ENCODE measurements at regions not wholly inside any gene's neighbourhood (a gene's known extent, or its start where the extent isn't known, plus 50 kb on each side); places are given as distances from the start of the nearest gene placed in this dataset.

DNA sequence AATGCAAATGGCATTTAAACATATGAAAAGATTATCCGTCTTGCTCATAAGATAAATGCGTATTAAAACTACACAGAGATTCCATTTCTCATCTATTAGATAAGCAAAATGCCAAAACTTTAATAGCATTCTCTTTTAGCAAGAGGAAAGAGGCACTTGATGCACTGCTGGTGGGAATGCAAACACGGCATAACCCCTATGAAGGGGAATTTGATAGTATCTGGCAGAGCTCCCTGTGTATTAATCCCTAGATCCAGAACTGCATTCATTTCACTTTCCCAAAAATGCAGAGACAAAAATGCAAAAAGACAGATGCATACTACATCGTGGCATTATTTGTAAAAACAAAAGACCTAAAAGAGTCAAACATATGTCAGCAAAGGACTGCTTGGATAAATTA is 193.6 kb upstream of the STARD13 start:
- DNase-seq (ENCODE audit: low spot score) (no peak), ATAC-seq (ENCODE audit: low FRiP score) (no peak)
- TF ChIP-seq, protein P1, sequence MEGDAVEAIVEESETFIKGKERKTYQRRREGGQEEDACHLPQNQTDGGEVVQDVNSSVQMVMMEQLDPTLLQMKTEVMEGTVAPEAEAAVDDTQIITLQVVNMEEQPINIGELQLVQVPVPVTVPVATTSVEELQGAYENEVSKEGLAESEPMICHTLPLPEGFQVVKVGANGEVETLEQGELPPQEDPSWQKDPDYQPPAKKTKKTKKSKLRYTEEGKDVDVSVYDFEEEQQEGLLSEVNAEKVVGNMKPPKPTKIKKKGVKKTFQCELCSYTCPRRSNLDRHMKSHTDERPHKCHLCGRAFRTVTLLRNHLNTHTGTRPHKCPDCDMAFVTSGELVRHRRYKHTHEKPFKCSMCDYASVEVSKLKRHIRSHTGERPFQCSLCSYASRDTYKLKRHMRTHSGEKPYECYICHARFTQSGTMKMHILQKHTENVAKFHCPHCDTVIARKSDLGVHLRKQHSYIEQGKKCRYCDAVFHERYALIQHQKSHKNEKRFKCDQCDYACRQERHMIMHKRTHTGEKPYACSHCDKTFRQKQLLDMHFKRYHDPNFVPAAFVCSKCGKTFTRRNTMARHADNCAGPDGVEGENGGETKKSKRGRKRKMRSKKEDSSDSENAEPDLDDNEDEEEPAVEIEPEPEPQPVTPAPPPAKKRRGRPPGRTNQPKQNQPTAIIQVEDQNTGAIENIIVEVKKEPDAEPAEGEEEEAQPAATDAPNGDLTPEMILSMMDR (IDR thresholded peaks at IDR 0.05) = no peak

DNA sequence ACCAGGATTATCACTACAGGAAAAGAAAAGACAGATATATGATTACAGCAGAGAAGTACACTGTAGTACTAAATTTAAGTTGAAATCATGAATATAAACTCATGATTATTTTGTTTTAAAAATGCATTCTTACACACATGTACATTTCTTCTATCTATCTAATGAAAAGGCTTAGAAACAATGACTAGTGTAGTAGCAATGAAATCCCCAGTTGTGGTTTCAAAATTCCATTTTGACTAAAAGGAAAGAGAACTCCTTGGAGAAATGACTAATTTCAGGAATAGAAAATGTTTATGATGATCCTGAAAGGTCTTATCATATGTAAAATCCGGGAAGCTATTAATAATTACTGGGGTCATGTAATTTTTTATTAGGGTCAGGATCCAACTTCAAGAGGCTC is 195.0 kb upstream of the STARD13 start:
- TF ChIP-seq, protein P1 (IDR thresholded peaks at IDR 0.05) = no peak
- ATAC-seq (ENCODE audit: low FRiP score) (no peak), DNase-seq (ENCODE audit: low spot score) (no peak)

DNA sequence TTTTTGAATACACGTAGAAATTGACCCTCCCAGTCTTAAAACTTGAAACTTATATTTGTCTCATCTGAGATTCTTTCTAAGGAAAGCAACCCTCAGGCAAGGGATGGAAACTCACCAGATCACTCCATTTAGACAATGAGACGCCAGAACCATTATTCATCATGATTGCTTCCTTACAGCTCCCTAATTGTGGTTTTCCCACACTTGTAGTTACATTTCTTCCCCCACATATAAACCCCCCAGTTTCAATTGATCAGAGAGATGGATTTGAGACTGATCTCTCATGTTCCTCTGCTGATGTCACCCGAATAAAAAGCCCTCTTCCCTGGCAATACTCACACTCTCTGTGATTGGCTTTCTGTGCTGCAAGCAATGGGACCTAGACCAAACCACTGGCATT is 197.9 kb upstream of the STARD13 start:
- ATAC-seq (ENCODE audit: low FRiP score) (no peak), DNase-seq (ENCODE audit: low spot score) (no peak)
- TF ChIP-seq, protein P1 (IDR thresholded peaks at IDR 0.05) = no peak

DNA sequence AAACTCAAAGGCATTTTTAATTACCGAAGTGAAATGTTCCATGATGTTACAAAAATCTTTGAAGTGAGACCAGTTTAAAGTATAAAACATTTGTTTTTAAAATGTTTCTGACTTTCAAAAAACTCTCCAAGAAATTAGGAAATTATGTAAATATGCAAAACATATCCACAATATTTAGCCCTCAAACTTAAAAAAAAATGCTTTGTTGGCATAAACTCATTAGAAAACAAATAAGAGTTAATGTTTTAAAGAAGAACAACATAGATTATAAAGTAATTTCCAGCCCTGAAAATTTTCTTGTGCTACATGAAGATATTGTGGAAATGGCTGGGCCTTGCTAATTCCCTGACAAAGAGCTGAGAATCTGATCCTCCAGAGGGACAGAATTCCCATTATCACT is 199.7 kb upstream of the STARD13 start:
- DNase-seq (ENCODE audit: low spot score) (no peak), ATAC-seq (ENCODE audit: low FRiP score) (no peak)
- TF ChIP-seq, protein P1 (IDR thresholded peaks at IDR 0.05) = no peak

DNA sequence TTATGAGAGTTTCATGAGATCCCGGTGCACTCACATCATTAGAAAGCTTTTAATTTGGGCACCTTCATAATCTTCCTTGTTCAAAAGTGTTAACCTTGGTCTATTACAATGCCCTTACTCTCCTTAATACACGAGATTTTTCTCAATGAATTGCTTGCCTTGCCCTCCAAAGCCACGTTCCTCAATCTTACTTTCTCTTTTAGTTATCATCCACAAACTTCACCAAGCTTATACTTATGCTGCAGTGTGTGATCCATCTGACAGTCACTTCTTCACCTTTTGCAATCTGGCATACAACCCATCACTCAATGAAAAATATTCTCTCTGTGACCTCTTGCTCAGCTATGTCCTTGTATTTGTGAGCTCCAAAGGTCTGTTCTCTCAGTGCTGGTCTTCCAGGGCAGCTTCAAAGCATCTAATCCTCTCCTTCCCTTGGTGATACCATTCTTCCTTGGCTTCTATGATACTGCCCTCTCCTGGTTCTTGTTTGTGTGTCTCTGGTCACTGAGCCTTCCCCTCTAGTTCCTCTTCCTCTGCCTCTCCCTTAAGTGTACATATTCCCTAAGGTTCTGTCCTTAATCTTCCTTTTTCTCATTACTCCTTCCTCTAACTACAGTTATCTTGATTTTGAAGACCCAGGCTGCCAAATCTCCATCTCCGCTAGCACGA is 202.2 kb upstream of the STARD13 start:
- TF ChIP-seq, protein P1 (IDR thresholded peaks at IDR 0.05) = no peak
- no peak for ATAC-seq (ENCODE audit: low FRiP score)
- DNase-seq (ENCODE audit: low spot score) = no peak

DNA sequence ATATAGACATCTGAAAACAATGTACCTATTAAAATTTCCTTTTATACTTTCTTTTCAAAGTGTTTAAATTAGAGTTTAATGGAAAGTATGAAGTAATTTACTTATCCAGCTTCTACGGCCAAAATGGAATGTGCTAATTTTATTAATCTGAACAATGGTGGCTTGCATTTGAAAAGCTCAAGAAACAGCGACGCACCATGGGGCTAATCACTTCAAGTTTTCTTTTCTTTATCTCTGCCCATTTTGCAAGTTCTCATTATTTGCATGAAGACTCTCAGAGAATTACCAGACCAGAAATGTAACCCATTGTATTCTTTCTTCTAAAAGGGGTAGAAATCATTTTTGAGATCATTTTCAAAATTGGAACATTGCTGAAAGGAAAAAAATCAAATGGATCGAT is 204.0 kb upstream of the STARD13 start:
- no peak for DNase-seq (ENCODE audit: low spot score)
- ATAC-seq (ENCODE audit: low FRiP score) = no peak
- TF ChIP-seq, protein P1 (IDR thresholded peaks at IDR 0.05) = no peak

Data from omental fat pad (tissue), 3 donors.